H1 (cell line): ENCODE measurements at regions not wholly inside any gene's neighbourhood (a gene's known extent, or its start where the extent isn't known, plus 50 kb on each side); places are given as distances from the start of the nearest gene placed in this dataset.

Source experiments
- GABPA ChIP-seq: IDR thresholded peaks from 2 replicates; pipeline ENCODE4 v1.6.1; 2011; ENCODE audit warnings: mild to moderate bottlenecking, low read length, moderate library complexity, borderline replicate concordance; ENCODE audit not compliant: insufficient read depth
- GTF2F1 ChIP-seq: IDR thresholded peaks from 2 replicates; pipeline ENCODE4 v1.6.1; 2012; ENCODE audit warnings: low read depth, low read length, improper control_type of control experiment, borderline replicate concordance
- KDM1A ChIP-seq: fragments of 200-600, 300-600 bp; sonication (generic); IDR thresholded peaks from 2 replicates; pipeline ENCODE4 v1.7.1; 2016; ENCODE audit warnings: mild to moderate bottlenecking, low read length, borderline replicate concordance
- MAFK ChIP-seq: IDR thresholded peaks from 2 replicates; pipeline ENCODE4 v1.6.1; 2012; ENCODE audit warnings: low read depth, mild to moderate bottlenecking, improper control_type of control experiment, low read length
- POLR2A ChIP-seq, 2 experiments: IDR thresholded peaks; 1 replicate in 1 of 2; 2 replicates in 1 of 2; pipeline ENCODE4 v1.6.1; 2011; ENCODE audit warnings: low read depth in 2 of 2, low read length in 2 of 2, mild to moderate bottlenecking in 2 of 2; ENCODE audit errors: control extremely low read depth in 1 of 2
- POLR2AphosphoS5 ChIP-seq: IDR thresholded peaks from 2 replicates; pipeline ENCODE4 v1.6.1; 2011; ENCODE audit warnings: low read depth, low read length
- SAP30 ChIP-seq: fragments of 300-600 bp; sonication (generic); IDR thresholded peaks from 2 replicates; pipeline ENCODE4 v1.7.1; 2012; ENCODE audit warnings: low read length, moderate library complexity, mild to moderate bottlenecking, inconsistent platforms; ENCODE audit not compliant: insufficient read depth, insufficient replicate concordance
- TF ChIP-seq, protein P1 (sequence below), 3 experiments: IDR thresholded peaks; 1 replicate in 2 of 3; 2 replicates in 1 of 3; pipeline versions ENCODE4 v1.5.1 to v1.6.1; 2011; ENCODE audit warnings: low read length in 3 of 3, mild to moderate bottlenecking in 3 of 3, inconsistent platforms in 2 of 3, low read depth in 1 of 3, moderate library complexity in 1 of 3; ENCODE audit not compliant: insufficient read depth in 1 of 3; ENCODE audit errors: control extremely low read depth in 1 of 3

DNA sequence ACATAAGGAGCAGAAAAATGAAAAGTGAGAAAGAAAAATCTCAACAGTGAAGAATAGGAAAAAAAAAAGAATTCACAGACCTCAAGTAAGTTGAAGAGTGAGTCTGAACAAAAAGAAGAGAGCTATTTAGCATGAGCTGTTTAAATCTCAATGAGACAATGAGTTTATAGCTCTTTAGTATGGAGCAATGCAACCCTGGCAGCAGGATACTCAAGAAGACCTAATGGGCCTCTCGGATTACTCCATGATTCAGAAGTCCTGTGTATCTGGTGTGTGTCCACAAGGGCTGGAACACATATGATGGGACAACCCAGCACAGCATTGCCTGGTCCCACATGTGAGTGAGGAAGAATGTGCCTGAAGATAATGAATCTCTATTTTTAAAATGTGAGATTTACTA is 563.1 kb upstream of the INTU start:
- TF ChIP-seq KDM1A (no peak), POLR2A (IDR thresholded peaks at IDR 0.05; ENCODE audit: control extremely low read depth in 1 of 2, low read depth in 2 of 2, low read length in 2 of 2) (no peak), SAP30 (no peak), POLR2AphosphoS5 (no peak), GTF2F1 (no peak), MAFK (no peak), GABPA (no peak)
- TF ChIP-seq, protein P1, sequence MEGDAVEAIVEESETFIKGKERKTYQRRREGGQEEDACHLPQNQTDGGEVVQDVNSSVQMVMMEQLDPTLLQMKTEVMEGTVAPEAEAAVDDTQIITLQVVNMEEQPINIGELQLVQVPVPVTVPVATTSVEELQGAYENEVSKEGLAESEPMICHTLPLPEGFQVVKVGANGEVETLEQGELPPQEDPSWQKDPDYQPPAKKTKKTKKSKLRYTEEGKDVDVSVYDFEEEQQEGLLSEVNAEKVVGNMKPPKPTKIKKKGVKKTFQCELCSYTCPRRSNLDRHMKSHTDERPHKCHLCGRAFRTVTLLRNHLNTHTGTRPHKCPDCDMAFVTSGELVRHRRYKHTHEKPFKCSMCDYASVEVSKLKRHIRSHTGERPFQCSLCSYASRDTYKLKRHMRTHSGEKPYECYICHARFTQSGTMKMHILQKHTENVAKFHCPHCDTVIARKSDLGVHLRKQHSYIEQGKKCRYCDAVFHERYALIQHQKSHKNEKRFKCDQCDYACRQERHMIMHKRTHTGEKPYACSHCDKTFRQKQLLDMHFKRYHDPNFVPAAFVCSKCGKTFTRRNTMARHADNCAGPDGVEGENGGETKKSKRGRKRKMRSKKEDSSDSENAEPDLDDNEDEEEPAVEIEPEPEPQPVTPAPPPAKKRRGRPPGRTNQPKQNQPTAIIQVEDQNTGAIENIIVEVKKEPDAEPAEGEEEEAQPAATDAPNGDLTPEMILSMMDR (IDR thresholded peaks at IDR 0.05; ENCODE audit: control extremely low read depth in 1 of 3, insufficient read depth in 1 of 3, low read depth in 1 of 3, low read length in 3 of 3), result no peak
